ENCODE measurements at regions not wholly inside any gene's neighbourhood (a gene's known extent, or its start where the extent isn't known, plus 50 kb on each side); places are given as distances from the start of the nearest gene placed in this dataset.
"Not testable (repeated sequence)": the region's sequence is repeated elsewhere in the genome, so short reads cannot be mapped to it uniquely, and the experiment has no call there.

DNA sequence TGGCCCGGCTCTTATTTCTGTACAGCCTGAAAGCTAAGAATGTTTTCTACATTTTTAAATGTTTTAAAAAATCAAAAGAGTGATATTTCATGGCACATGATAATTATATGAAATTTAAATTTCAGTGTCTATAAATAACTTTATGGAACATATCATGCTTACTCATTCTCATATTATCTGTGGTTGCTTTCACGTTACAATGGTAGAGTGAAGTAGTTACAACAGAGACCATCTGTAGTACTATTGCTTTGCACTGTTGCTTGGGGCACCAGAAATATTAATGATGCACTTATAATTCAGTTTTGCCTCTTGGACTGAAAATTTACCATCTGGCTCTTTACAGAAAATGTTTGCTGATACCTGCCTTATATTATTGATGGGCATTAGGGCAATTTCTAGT is 481.6 kb downstream of the PLPP3 start:
- H3K27ac ChIP-seq, result no peak overlapping the region

DNA sequence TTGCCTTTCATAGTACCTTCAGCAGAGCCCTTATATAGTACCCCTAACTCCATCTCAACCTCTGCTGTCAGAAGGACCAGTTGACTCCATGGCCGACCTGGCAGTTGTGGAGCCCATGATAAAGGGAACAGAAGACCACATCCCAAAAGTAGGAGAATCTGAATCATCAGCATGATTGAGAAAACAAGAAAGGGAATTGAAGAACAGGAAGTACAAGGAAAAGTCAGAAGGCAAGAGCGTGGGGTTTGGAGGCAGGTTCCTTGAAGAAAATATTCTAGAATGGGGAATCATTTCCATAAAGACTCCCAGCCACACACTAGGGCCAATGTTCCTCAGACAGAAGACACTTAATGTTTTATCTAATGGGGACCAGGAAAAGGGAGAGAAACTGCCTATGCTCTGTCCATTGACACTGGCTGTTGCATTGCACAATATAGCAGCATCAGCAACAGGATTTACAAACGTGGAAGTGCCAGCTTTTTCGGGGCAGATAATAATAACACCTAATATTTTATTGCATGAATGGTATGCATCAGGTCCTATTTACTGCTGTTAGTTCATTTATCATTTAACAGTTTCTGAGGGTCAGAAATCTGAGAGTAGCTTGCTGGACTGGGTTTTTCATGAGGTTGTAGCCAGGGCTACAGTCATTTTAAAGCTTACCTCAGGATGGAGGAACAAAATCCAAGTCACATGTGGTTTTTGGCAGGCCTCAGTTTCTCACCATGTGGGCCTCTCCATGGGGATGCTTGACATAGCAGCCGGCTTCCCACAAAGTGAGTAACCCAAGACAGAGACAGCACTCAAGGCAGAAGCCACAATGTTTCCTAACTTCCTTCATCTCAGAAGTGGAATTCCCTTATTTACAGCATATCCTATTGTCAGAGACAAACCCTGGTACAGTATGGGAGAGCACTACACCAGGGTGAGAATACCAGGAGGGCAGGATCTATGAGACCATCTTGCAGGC is 483.4 kb downstream of the PLPP3 start:
- TF ChIP-seq, protein P1, sequence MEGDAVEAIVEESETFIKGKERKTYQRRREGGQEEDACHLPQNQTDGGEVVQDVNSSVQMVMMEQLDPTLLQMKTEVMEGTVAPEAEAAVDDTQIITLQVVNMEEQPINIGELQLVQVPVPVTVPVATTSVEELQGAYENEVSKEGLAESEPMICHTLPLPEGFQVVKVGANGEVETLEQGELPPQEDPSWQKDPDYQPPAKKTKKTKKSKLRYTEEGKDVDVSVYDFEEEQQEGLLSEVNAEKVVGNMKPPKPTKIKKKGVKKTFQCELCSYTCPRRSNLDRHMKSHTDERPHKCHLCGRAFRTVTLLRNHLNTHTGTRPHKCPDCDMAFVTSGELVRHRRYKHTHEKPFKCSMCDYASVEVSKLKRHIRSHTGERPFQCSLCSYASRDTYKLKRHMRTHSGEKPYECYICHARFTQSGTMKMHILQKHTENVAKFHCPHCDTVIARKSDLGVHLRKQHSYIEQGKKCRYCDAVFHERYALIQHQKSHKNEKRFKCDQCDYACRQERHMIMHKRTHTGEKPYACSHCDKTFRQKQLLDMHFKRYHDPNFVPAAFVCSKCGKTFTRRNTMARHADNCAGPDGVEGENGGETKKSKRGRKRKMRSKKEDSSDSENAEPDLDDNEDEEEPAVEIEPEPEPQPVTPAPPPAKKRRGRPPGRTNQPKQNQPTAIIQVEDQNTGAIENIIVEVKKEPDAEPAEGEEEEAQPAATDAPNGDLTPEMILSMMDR (conservative IDR thresholded peaks at IDR 0.05), result no peak
- H3K27ac ChIP-seq, result no peak overlapping the region

More for the DNA sequence above, 481.6 kb downstream of the PLPP3 start:
- TF ChIP-seq, protein P1 (conservative IDR thresholded peaks at IDR 0.05), result no peak

DNA sequence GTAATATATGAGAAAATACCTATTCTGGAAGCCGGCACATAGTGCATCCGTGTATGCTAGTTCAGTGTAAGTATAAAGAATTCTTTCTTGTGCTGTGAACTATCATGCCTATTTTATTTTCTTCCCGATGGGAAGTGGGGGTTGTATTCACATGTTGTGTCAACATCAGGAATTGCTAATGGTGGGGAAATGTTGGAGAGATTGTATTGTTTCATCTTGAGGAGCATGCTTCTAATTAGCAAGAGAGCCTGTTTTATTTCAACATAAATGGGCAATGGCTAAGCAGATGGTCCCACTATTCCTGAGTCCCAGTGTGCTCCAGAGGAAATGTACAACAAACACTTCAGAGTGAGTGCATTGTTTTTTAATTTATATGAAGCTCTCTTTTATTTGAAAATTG is 485.2 kb downstream of the PLPP3 start:
- H3K27ac ChIP-seq, result no peak overlapping the region
- TF ChIP-seq, protein P1 (conservative IDR thresholded peaks at IDR 0.05), result no peak

DNA sequence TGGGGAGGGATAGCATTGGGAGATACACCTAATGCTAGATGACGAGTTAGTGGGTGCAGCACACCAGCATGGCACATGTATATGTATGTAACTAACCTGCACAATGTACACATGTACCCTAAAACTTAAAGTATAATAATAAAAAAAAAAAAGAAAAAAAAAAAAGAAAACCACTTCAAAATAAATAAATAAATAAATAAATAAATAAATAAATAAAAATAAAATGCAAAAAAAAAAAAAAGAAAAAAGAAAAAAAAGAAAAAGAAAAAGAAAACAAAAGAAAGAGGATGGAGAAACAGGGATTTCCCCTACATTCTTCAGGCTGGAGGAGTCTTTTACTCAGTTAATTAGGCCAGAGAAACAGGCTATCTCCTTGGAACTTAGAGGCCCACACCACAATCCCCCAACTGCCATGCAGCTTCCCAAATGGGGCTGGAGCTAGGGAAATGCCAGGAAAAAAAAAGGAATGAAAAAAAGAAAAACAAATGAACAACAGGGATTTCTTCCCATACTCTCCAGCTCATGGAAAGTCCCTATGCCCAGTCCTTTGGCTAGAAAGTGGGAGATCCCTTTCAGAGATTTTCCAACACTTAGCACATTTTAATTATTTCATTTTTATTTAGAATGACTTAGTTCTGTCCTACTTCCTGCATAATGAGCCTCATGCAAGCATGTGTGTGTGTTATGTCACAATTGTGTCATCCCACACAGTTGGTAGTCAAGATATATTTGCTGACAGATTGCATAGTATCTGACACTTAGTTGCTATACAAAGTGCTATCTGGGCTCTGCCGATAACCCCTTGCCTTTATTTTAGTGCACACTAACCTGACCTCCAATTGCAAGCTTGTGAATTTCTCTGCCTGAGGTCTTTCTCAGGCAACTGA is 486.4 kb downstream of the PLPP3 start:
- TF ChIP-seq, protein P1 (conservative IDR thresholded peaks at IDR 0.05), result no peak

DNA sequence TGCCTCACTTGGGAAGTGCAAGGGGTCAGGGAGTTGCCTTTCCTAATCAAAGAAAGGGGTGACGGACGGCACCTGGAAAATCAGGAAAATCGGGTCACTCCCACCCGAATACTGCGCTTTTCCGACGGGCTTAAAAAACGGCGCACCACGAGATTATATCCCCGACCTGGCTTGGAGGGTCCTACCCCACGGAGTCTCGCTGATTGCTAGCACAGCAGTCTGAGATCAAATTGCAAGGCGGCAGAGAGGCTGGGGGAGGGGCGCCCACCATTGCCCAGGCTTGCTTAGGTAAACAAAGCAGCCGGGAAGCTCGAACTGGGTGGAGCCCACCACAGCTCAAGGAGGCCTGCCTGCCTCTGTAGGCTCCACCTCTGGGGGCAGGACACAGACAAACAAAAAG is 489.5 kb downstream of the PLPP3 start:
- not testable (repeated sequence) for H3K27ac ChIP-seq

More for the DNA sequence above, 486.4 kb downstream of the PLPP3 start:
- H3K27ac ChIP-seq, result no peak overlapping the region

DNA sequence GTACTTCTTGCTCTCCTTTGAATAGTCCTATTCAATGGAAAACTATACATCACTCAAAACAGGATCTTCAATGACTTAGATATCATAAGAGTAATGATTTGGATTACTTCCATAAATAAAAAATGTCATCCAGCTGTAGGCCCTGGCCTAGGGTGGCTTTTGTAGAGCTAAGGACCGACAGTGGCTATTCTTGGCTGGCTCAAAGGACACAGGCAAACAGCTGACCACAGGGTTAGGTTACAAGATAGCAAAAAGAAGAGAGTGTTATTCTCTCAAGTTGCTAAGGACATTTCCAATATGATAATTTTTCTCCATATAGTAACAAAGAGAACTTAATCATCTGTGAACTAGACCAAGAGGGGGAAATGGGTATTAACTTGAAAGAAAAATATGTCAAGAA is 495.1 kb downstream of the PLPP3 start:
- TF ChIP-seq, protein P1 (conservative IDR thresholded peaks at IDR 0.05), result no peak
- no peak overlapping the region for H3K27ac ChIP-seq

DNA sequence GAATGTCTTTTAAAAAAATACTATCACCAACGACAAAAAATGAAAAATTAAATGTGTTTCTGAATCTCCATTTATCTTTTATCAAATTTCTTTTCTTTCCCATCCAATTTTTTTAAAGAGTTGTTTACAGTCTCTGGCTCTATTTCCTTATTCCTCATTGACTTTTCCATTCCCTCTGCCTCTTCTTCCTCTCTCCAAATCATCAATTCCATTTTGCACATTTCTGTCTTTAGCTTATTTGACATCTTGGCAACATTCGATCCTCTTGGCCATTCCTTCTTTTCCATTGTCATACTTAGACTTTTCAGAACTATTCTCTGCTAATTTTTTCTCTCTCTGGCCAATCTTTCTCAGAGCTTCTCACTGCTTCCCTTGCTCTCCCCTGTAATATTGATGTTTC is 497.6 kb downstream of the PLPP3 start:
- TF ChIP-seq, protein P1 (conservative IDR thresholded peaks at IDR 0.05), result no peak
- no peak overlapping the region for H3K27ac ChIP-seq

Measured in VCaP (cell line).